HEK293 (cell line): ENCODE measurements at regions not wholly inside any gene's neighbourhood (a gene's known extent, or its start where the extent isn't known, plus 50 kb on each side); places are given as distances from the start of the nearest gene placed in this dataset.
A peak's percentile ranks its signal among the peaks of the same experiment; 100 is the strongest.

Experiments
- CTCF ChIA-PET: fragments of 350-600 bp; formaldehyde crosslinking; extraction: SDS; loops from one replicate; lab custom pipeline; 2021; ENCODE audit warnings: antibody characterized with exemption; lab: Yijun Ruan, JAX
- POLR2A ChIA-PET: fragments of 300-600 bp; formaldehyde crosslinking; extraction: SDS; loops from one replicate; lab custom pipeline; 2020; ENCODE audit warnings: antibody characterized with exemption, inconsistent platforms; lab: Yijun Ruan, JAX
- H3K27ac ChIP-seq: fragments of 200-500 bp; sonication (Bioruptor generic); 2 replicates; pipeline ENCODE4 v1.5.1; 2014; ENCODE audit warnings: low read depth, low read length, control low read depth, inconsistent platforms; ENCODE audit errors: extremely low read depth
- H3K36me3 ChIP-seq, 2 experiments: fragments of 200-500 bp in 1 of 2; sonication (Bioruptor generic) in 1 of 2; 1 replicate in 1 of 2; 2 replicates in 1 of 2; pipeline ENCODE4 v1.5.1; 2014 to 2017; ENCODE audit warnings: inconsistent platforms in 2 of 2, low read length in 2 of 2; ENCODE audit not compliant: control insufficient read depth in 2 of 2, insufficient read depth in 1 of 2
- H3K4me1 ChIP-seq: fragments of 200-500 bp; sonication (Bioruptor generic); 2 replicates; pipeline ENCODE4 v1.5.1; 2014; ENCODE audit warnings: mild to moderate bottlenecking, low read length, inconsistent platforms; ENCODE audit not compliant: control insufficient read depth, insufficient read depth
- H3K4me3 ChIP-seq: 2 replicates; pipeline ENCODE4 v1.5.1; 2011; ENCODE audit warnings: low read depth, mild to moderate bottlenecking, control low read depth, low read length, moderate library complexity
- H3K9me3 ChIP-seq: fragments of 200-500 bp; sonication (Bioruptor generic); 2 replicates; pipeline ENCODE4 v1.5.1; 2014; ENCODE audit warnings: low read depth, low read length, inconsistent platforms; ENCODE audit not compliant: control insufficient read depth, insufficient read depth
- ZBTB20 ChIP-seq: fragments of 450-650 bp; formaldehyde crosslinking; IDR thresholded peaks from 2 replicates; pipeline ENCODE4 v1.5.1; 2016; ENCODE audit warnings: missing biosample characterization, missing genetic modification characterization
- ZBTB8A ChIP-seq: fragments of 450-650 bp; formaldehyde crosslinking; IDR thresholded peaks from 2 replicates; pipeline ENCODE4 v1.5.1; 2016; ENCODE audit warnings: missing biosample characterization, missing genetic modification characterization
- ZNF114 ChIP-seq: fragments of 450-650 bp; formaldehyde crosslinking; IDR thresholded peaks from 2 replicates; pipeline ENCODE4 v1.5.0; 2017; ENCODE audit warnings: missing biosample characterization, missing genetic modification characterization
- ZNF239 ChIP-seq: fragments of 450-650 bp; formaldehyde crosslinking; IDR thresholded peaks from 2 replicates; pipeline ENCODE4 v1.5.1; 2016; ENCODE audit warnings: missing biosample characterization, missing genetic modification characterization
- ZNF248 ChIP-seq: fragments of 450-650 bp; formaldehyde crosslinking; IDR thresholded peaks from 2 replicates; pipeline ENCODE4 v1.5.1; 2017; ENCODE audit warnings: missing biosample characterization, missing genetic modification characterization
- ZNF324 ChIP-seq: fragments of 450-650 bp; formaldehyde crosslinking; IDR thresholded peaks from 2 replicates; pipeline ENCODE4 v1.5.1; 2016; ENCODE audit warnings: missing biosample characterization, missing genetic modification characterization
- ZNF37A ChIP-seq: fragments of 450-650 bp; IDR thresholded peaks from 2 replicates; pipeline ENCODE4 v1.5.1; 2018; ENCODE audit warnings: missing biosample characterization, missing genetic modification characterization
- ZNF391 ChIP-seq: fragments of 450-650 bp; formaldehyde crosslinking; IDR thresholded peaks from 2 replicates; pipeline ENCODE4 v1.5.1; 2016; ENCODE audit warnings: low read depth, missing biosample characterization, missing genetic modification characterization, borderline replicate concordance
- ZNF561 ChIP-seq: fragments of 450-650 bp; IDR thresholded peaks from 2 replicates; pipeline ENCODE4 v1.5.1; 2018; ENCODE audit warnings: missing biosample characterization, missing genetic modification characterization, borderline replicate concordance
- ZNF596 ChIP-seq: fragments of 450-650 bp; IDR thresholded peaks from 2 replicates; pipeline ENCODE4 v1.5.0; 2018; ENCODE audit warnings: missing biosample characterization, mild to moderate bottlenecking, missing genetic modification characterization, moderate library complexity
- ZNF654 ChIP-seq: fragments of 450-650 bp; formaldehyde crosslinking; IDR thresholded peaks from 2 replicates; pipeline ENCODE4 v1.5.1; 2016; ENCODE audit warnings: low read depth, missing biosample characterization, missing genetic modification characterization
- ZNF747 ChIP-seq: fragments of 450-650 bp; formaldehyde crosslinking; IDR thresholded peaks from 2 replicates; pipeline ENCODE4 v1.5.1; 2016; ENCODE audit warnings: missing biosample characterization, missing genetic modification characterization
- ZNF791 ChIP-seq: fragments of 450-650 bp; formaldehyde crosslinking; IDR thresholded peaks from 2 replicates; pipeline ENCODE4 v1.5.1; 2016; ENCODE audit warnings: missing biosample characterization, missing genetic modification characterization
- ZNF792 ChIP-seq: fragments of 450-650 bp; formaldehyde crosslinking; IDR thresholded peaks from 2 replicates; pipeline ENCODE4 v1.5.1; 2016; ENCODE audit warnings: missing biosample characterization, missing genetic modification characterization
- TF ChIP-seq, protein P1 (sequence below): fragments of 450-650 bp; formaldehyde crosslinking; IDR thresholded peaks from 2 replicates; pipeline ENCODE4 v1.5.1; 2016; ENCODE audit warnings: missing biosample characterization, missing genetic modification characterization
- TF ChIP-seq, protein P2 (sequence below): fragments of 450-650 bp; formaldehyde crosslinking; IDR thresholded peaks from 2 replicates; pipeline ENCODE4 v1.5.1; 2016; ENCODE audit warnings: missing biosample characterization, missing genetic modification characterization, low read depth
- TF ChIP-seq, protein P3 (sequence below): fragments of 450-650 bp; formaldehyde crosslinking; IDR thresholded peaks from 2 replicates; pipeline ENCODE4 v1.5.1; 2016; ENCODE audit warnings: missing biosample characterization, missing genetic modification characterization
- TF ChIP-seq, protein P4 (sequence below): fragments of 450-650 bp; formaldehyde crosslinking; IDR thresholded peaks from 2 replicates; pipeline ENCODE4 v1.5.1; 2016; ENCODE audit warnings: missing biosample characterization, missing genetic modification characterization
- TF ChIP-seq, protein P5 (sequence below): fragments of 450-650 bp; formaldehyde crosslinking; IDR thresholded peaks from 2 replicates; pipeline ENCODE4 v1.5.1; 2017; ENCODE audit warnings: missing biosample characterization, missing genetic modification characterization

DNA sequence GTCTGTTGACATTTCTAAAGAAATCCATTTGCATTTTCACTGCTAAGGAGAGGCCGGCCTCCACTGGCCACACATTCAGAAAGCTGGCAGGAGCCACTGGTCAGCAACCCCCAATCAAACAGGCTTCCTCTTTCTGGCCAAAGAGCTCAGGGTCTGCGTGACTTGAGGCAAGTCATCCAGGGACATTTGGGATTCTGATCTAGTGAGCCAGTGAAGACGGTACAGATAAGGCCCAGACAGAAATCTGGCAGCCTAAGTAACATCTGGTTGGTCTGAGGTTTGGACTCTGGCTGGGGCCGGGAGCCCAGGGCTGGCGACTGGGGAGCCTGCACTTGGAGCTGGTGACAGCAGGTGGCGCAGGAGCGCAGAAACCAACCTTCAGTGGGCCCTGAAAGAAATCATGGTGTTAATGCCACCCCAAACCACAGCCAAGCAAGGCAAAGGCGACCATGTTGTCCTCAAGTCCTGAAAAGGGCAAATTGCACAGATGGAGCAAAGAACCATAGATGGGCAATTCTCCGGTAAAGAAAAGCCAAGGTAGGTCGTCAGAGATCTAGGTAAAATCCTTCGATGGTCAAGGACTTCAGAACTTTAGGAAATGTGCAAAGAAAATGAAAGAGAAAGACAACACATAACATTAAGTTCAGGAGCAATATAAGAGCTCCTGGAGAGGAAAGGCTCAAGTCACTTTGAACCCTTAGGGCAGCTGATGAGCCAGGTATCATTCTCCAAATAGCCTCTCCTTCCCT lies 99.4 kb upstream of the BLID start:
- CTCF ChIA-PET = interaction anchor here (0.5 to 3.6 kb wide), 23 partner anchors 10 to 560 kb away, joined by 3 to 44 read pairs (median 4); partner anchors contain the start of gene BLID
- H3K27ac ChIP-seq = no peak overlapping the region
- TF ChIP-seq ZNF654 (tag by site-specific recombination) = peak; percentile 37
- no peak for TF ChIP-seq ZBTB20 (tag by site-specific recombination)
- TF ChIP-seq, protein P1, sequence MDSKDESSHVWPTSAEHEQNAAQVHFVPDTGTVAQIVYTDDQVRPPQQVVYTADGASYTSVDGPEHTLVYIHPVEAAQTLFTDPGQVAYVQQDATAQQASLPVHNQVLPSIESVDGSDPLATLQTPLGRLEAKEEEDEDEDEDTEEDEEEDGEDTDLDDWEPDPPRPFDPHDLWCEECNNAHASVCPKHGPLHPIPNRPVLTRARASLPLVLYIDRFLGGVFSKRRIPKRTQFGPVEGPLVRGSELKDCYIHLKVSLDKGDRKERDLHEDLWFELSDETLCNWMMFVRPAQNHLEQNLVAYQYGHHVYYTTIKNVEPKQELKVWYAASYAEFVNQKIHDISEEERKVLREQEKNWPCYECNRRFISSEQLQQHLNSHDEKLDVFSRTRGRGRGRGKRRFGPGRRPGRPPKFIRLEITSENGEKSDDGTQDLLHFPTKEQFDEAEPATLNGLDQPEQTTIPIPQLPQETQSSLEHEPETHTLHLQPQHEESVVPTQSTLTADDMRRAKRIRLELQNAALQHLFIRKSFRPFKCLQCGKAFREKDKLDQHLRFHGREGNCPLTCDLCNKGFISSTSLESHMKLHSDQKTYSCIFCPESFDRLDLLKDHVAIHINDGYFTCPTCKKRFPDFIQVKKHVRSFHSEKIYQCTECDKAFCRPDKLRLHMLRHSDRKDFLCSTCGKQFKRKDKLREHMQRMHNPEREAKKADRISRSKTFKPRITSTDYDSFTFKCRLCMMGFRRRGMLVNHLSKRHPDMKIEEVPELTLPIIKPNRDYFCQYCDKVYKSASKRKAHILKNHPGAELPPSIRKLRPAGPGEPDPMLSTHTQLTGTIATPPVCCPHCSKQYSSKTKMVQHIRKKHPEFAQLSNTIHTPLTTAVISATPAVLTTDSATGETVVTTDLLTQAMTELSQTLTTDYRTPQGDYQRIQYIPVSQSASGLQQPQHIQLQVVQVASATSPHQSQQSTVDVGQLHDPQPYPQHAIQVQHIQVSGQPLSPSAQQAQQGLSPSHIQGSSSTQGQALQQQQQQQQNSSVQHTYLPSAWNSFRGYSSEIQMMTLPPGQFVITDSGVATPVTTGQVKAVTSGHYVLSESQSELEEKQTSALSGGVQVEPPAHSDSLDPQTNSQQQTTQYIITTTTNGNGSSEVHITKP (tag by site-specific recombination) = no peak
- TF ChIP-seq, protein P2, sequence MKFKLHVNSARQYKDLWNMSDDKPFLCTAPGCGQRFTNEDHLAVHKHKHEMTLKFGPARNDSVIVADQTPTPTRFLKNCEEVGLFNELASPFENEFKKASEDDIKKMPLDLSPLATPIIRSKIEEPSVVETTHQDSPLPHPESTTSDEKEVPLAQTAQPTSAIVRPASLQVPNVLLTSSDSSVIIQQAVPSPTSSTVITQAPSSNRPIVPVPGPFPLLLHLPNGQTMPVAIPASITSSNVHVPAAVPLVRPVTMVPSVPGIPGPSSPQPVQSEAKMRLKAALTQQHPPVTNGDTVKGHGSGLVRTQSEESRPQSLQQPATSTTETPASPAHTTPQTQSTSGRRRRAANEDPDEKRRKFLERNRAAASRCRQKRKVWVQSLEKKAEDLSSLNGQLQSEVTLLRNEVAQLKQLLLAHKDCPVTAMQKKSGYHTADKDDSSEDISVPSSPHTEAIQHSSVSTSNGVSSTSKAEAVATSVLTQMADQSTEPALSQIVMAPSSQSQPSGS (tag by site-specific recombination) = no peak
- TF ChIP-seq ZNF391 (tag by site-specific recombination) = no peak
- no peak for TF ChIP-seq ZNF596 (tag by site-specific recombination)
- TF ChIP-seq ZNF792 (tag by site-specific recombination) = no peak
- TF ChIP-seq, protein P3, sequence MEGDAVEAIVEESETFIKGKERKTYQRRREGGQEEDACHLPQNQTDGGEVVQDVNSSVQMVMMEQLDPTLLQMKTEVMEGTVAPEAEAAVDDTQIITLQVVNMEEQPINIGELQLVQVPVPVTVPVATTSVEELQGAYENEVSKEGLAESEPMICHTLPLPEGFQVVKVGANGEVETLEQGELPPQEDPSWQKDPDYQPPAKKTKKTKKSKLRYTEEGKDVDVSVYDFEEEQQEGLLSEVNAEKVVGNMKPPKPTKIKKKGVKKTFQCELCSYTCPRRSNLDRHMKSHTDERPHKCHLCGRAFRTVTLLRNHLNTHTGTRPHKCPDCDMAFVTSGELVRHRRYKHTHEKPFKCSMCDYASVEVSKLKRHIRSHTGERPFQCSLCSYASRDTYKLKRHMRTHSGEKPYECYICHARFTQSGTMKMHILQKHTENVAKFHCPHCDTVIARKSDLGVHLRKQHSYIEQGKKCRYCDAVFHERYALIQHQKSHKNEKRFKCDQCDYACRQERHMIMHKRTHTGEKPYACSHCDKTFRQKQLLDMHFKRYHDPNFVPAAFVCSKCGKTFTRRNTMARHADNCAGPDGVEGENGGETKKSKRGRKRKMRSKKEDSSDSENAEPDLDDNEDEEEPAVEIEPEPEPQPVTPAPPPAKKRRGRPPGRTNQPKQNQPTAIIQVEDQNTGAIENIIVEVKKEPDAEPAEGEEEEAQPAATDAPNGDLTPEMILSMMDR (tag by site-specific recombination) = peak; percentile 50; the same call in 1 of the 2 replicates
- TF ChIP-seq, all 188 proteins: peak for 2
- no peaks in the 10 kb centered on the region for H3K9me3 ChIP-seq
- H3K4me1 ChIP-seq = peaks cover 1% of the 10 kb centered on the region; the same call in 1 of the 2 replicates
- POLR2A ChIA-PET = no interaction called here
- H3K4me3 ChIP-seq = no peak overlapping the region
- H3K36me3 ChIP-seq = no peaks in the 10 kb centered on the region

DNA sequence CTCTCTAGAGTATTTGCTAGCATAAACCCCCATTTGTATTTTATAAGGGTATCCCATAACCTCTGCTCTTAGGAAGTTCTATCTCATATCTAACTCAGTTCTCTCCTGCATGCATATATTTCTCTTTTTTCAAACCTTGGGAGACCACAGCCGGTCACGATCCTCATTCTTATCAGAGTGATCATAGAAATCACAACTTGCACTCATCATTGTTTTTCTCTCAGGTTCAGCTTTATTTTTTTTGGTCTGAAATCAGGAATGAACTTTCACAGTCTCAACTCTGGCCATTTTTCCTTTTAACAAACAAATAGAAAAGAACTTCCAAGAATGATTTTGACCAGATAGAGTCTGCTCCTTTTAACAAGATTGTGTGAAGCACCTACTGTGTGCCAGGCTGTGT lies 98.6 kb upstream of the BLID start:
- H3K9me3 ChIP-seq = no peaks in the 10 kb centered on the region
- CTCF ChIA-PET = interaction anchor here (0.5 to 3.6 kb wide), 12 partner anchors 10 to 356 kb away, joined by 3 to 44 read pairs (median 6); partner anchors contain the start of gene BLID
- H3K4me3 ChIP-seq = no peak overlapping the region
- no peak for TF ChIP-seq ZNF37A (tag by site-specific recombination)
- no peak for TF ChIP-seq ZBTB8A (tag by site-specific recombination)
- no peak for TF ChIP-seq ZNF248 (tag by site-specific recombination)
- TF ChIP-seq, protein P2 (tag by site-specific recombination) = no peak
- no peak for TF ChIP-seq ZNF791 (tag by site-specific recombination)
- no peak for TF ChIP-seq ZNF747 (tag by site-specific recombination)
- TF ChIP-seq ZNF654 (tag by site-specific recombination) = no peak
- TF ChIP-seq, protein P4, sequence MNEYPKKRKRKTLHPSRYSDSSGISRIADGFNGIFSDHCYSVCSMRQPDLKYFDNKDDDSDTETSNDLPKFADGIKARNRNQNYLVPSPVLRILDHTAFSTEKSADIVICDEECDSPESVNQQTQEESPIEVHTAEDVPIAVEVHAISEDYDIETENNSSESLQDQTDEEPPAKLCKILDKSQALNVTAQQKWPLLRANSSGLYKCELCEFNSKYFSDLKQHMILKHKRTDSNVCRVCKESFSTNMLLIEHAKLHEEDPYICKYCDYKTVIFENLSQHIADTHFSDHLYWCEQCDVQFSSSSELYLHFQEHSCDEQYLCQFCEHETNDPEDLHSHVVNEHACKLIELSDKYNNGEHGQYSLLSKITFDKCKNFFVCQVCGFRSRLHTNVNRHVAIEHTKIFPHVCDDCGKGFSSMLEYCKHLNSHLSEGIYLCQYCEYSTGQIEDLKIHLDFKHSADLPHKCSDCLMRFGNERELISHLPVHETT (tag by site-specific recombination) = no peak
- TF ChIP-seq ZNF239 (tag by site-specific recombination) = no peak
- TF ChIP-seq, protein P5, sequence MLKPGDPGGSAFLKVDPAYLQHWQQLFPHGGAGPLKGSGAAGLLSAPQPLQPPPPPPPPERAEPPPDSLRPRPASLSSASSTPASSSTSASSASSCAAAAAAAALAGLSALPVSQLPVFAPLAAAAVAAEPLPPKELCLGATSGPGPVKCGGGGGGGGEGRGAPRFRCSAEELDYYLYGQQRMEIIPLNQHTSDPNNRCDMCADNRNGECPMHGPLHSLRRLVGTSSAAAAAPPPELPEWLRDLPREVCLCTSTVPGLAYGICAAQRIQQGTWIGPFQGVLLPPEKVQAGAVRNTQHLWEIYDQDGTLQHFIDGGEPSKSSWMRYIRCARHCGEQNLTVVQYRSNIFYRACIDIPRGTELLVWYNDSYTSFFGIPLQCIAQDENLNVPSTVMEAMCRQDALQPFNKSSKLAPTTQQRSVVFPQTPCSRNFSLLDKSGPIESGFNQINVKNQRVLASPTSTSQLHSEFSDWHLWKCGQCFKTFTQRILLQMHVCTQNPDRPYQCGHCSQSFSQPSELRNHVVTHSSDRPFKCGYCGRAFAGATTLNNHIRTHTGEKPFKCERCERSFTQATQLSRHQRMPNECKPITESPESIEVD = no peak
- no peak for TF ChIP-seq ZNF391 (tag by site-specific recombination)
- TF ChIP-seq ZNF561 (tag by site-specific recombination) = no peak
- TF ChIP-seq ZNF114 (tag by site-specific recombination) = no peak
- no peak for TF ChIP-seq ZNF324 (tag by site-specific recombination)
- peaks cover 3% of the 10 kb centered on the region; the same call in 1 of the 2 replicates for H3K4me1 ChIP-seq
- H3K36me3 ChIP-seq = no peaks in the 10 kb centered on the region
- no peak overlapping the region for H3K27ac ChIP-seq
- POLR2A ChIA-PET = no interaction called here
